ENCODE measurements at regions not wholly inside any gene's neighbourhood (a gene's known extent, or its start where the extent isn't known, plus 50 kb on each side); places are given as distances from the start of the nearest gene placed in this dataset.
A peak's percentile ranks its signal among the peaks of the same experiment; 100 is the strongest.

DNA sequence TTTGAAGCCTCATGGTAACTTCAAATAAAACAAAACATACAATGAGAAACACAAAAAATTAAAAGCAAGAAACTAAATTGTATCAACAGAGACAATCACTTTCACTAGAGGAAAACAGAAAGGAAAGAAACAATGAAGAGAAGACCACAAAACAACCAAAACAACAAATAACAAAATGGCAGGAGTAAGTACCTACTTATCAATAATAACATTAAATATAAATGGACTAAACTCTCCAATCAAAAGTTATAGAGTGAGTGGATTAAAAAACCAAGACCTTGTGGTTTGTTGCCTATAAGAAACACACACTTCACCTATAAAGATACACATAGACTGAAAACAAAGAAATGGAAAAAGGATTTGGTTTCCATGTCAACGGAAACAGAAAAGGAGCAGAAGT lies 830.1 kb upstream of the TMEFF2 start:
- Histone ChIP-seq H3K9ac (ENCODE audit: low read length in 3 of 3) (no peak overlapping the region), H3K4me3 (ENCODE audit: low read length in 3 of 3) (no peak overlapping the region), H3K9me3 (ENCODE audit: control insufficient read depth in 2 of 3, insufficient read depth in 1 of 3, low read length in 3 of 3) (peaks cover 0 to 7% (median 0%) of the 10 kb centered on the region in 3 donors), H3K36me3 (ENCODE audit: control insufficient read depth in 2 of 3, insufficient read depth in 3 of 3, low read length in 3 of 3) (no peaks in the 10 kb centered on the region), H3K27ac (ENCODE audit: low read depth in 2 of 2, low read length in 2 of 2) (no peak overlapping the region), H3K27me3 (ENCODE audit: control insufficient read depth, insufficient read depth, low read length) (no peaks in the 10 kb centered on the region), H3K4me1 (ENCODE audit: control insufficient read depth in 2 of 3, insufficient read depth in 2 of 3, low read depth in 1 of 3, low read length in 3 of 3) (no peaks in the 10 kb centered on the region)
- FAIRE-seq: no peak
- TF ChIP-seq, protein P1, sequence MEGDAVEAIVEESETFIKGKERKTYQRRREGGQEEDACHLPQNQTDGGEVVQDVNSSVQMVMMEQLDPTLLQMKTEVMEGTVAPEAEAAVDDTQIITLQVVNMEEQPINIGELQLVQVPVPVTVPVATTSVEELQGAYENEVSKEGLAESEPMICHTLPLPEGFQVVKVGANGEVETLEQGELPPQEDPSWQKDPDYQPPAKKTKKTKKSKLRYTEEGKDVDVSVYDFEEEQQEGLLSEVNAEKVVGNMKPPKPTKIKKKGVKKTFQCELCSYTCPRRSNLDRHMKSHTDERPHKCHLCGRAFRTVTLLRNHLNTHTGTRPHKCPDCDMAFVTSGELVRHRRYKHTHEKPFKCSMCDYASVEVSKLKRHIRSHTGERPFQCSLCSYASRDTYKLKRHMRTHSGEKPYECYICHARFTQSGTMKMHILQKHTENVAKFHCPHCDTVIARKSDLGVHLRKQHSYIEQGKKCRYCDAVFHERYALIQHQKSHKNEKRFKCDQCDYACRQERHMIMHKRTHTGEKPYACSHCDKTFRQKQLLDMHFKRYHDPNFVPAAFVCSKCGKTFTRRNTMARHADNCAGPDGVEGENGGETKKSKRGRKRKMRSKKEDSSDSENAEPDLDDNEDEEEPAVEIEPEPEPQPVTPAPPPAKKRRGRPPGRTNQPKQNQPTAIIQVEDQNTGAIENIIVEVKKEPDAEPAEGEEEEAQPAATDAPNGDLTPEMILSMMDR (IDR thresholded peaks at IDR 0.05; ENCODE audit: borderline replicate concordance, extremely low read depth, insufficient read depth): no peak
- DNase-seq: no peak
- intact Hi-C loops (cut with DNase I): no loop called here

GRCh38 chr2:193011870-193012269 lies 817.1 kb upstream of the TMEFF2 start:
- intact Hi-C loops (cut with DNase I): no loop called here
- H3K9ac ChIP-seq (ENCODE audit: low read length in 3 of 3): no peak overlapping the region
- H3K27ac ChIP-seq (ENCODE audit: low read depth in 2 of 2, low read length in 2 of 2): no peak overlapping the region
- H3K9me3 ChIP-seq (ENCODE audit: control insufficient read depth in 2 of 3, insufficient read depth in 1 of 3, low read length in 3 of 3): no peaks in the 10 kb centered on the region
- no peaks in the 10 kb centered on the region for H3K36me3 ChIP-seq (ENCODE audit: control insufficient read depth in 2 of 3, insufficient read depth in 3 of 3, low read length in 3 of 3)
- FAIRE-seq (no peak), DNase-seq (peak in 1 of 5 donors; percentile 30)
- H3K4me1 ChIP-seq (ENCODE audit: control insufficient read depth in 2 of 3, insufficient read depth in 2 of 3, low read depth in 1 of 3, low read length in 3 of 3): no peaks in the 10 kb centered on the region
- H3K27me3 ChIP-seq (ENCODE audit: control insufficient read depth, insufficient read depth, low read length): no peaks in the 10 kb centered on the region
- TF ChIP-seq, protein P1 (IDR thresholded peaks at IDR 0.05; ENCODE audit: borderline replicate concordance, extremely low read depth, insufficient read depth): no peak
- no peak overlapping the region for H3K4me3 ChIP-seq (ENCODE audit: low read length in 3 of 3)

DNA sequence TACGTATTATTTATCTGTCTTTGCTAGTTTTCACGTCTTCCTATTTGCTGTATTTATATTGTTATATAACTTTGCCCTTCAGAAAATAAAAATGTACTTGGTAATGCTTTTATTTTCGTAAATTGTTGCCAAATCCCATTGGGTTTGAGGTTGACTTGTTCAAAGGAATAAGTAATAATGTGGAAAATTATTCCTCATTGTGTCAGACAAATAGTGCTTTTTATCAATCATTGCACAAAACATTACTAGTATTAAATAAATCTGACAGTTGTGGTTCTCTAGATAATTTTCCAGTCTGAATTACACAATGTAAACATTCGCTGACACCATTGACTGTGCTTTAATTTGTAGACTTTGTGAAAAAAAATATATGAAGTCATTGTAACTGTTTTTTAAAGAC lies 798.3 kb upstream of the TMEFF2 start:
- no peaks in the 10 kb centered on the region for H3K36me3 ChIP-seq (ENCODE audit: control insufficient read depth in 2 of 3, insufficient read depth in 3 of 3, low read length in 3 of 3)
- TF ChIP-seq, protein P1 (IDR thresholded peaks at IDR 0.05; ENCODE audit: borderline replicate concordance, extremely low read depth, insufficient read depth): no peak
- H3K9me3 ChIP-seq (ENCODE audit: control insufficient read depth in 2 of 3, insufficient read depth in 1 of 3, low read length in 3 of 3): no peaks in the 10 kb centered on the region
- no peaks in the 10 kb centered on the region for H3K27me3 ChIP-seq (ENCODE audit: control insufficient read depth, insufficient read depth, low read length)
- DNase-seq (no peak), FAIRE-seq (no peak)
- H3K4me3 ChIP-seq (ENCODE audit: low read length in 3 of 3): no peak overlapping the region
- no peak overlapping the region for H3K27ac ChIP-seq (ENCODE audit: low read depth in 2 of 2, low read length in 2 of 2)
- intact Hi-C loops (cut with DNase I): no loop called here
- no peaks in the 10 kb centered on the region for H3K4me1 ChIP-seq (ENCODE audit: control insufficient read depth in 2 of 3, insufficient read depth in 2 of 3, low read depth in 1 of 3, low read length in 3 of 3)
- H3K9ac ChIP-seq (ENCODE audit: low read length in 3 of 3): no peak overlapping the region

DNA sequence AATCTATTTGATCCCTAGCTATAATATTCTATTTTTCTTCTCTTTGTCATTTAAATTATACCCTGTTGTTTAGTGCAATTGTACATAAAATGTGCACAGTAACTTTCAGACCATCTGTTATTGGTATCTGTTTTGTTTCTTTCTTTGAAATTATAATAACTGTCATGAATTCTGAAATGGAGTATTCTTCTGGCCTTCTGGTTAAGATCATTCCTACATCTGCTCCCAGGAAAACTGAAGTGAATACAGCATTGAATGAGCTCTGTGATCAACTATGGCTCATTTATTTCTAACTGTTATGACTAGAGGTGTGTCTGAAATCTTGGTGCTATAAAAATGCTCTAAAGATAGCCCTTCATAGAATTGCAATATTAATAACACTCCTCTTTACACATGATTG lies 788.4 kb upstream of the TMEFF2 start:
- TF ChIP-seq, protein P1 (IDR thresholded peaks at IDR 0.05; ENCODE audit: borderline replicate concordance, extremely low read depth, insufficient read depth): no peak
- intact Hi-C loops (cut with DNase I): no loop called here
- H3K36me3 ChIP-seq (ENCODE audit: control insufficient read depth in 2 of 3, insufficient read depth in 3 of 3, low read length in 3 of 3): no peaks in the 10 kb centered on the region
- no peaks in the 10 kb centered on the region for H3K9me3 ChIP-seq (ENCODE audit: control insufficient read depth in 2 of 3, insufficient read depth in 1 of 3, low read length in 3 of 3)
- no peak overlapping the region for H3K9ac ChIP-seq (ENCODE audit: low read length in 3 of 3)
- H3K27ac ChIP-seq (ENCODE audit: low read depth in 2 of 2, low read length in 2 of 2): no peak overlapping the region
- H3K4me3 ChIP-seq (ENCODE audit: low read length in 3 of 3): no peak overlapping the region
- DNase-seq (no peak), FAIRE-seq (no peak)
- H3K27me3 ChIP-seq (ENCODE audit: control insufficient read depth, insufficient read depth, low read length): no peaks in the 10 kb centered on the region
- H3K4me1 ChIP-seq (ENCODE audit: control insufficient read depth in 2 of 3, insufficient read depth in 2 of 3, low read depth in 1 of 3, low read length in 3 of 3): no peaks in the 10 kb centered on the region
